ENCODE measurements at regions not wholly inside any gene's neighbourhood (a gene's known extent, or its start where the extent isn't known, plus 50 kb on each side); places are given as distances from the start of the nearest gene placed in this dataset.

DNA sequence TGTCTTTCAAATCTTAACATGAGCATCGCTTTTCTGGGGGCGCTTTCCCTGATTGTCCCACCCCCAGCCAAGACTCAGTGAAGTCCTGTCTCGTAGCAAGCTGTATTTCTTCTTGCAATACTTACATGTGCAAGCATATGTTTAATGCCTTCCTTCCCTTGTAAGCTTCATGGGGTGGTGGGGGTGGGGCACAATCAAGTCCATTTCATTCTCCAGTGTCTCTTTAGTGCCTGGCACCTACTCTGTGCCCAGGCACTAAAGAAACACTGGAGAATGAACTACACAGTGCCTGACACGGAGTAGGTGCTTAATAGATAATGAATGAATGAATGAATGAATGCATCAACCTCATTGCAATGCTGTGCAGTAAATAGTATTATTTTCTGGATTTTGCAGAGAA lies 143.1 kb downstream of the PLPP3 start:
- in situ Hi-C loops (cut with MboI; ENCODE audit: low pct_unique_long_range_greater_than_20kb, low sequenced_read_pairs, unreplicated experiment), result no loop called here
- TF ChIP-seq, protein P1, sequence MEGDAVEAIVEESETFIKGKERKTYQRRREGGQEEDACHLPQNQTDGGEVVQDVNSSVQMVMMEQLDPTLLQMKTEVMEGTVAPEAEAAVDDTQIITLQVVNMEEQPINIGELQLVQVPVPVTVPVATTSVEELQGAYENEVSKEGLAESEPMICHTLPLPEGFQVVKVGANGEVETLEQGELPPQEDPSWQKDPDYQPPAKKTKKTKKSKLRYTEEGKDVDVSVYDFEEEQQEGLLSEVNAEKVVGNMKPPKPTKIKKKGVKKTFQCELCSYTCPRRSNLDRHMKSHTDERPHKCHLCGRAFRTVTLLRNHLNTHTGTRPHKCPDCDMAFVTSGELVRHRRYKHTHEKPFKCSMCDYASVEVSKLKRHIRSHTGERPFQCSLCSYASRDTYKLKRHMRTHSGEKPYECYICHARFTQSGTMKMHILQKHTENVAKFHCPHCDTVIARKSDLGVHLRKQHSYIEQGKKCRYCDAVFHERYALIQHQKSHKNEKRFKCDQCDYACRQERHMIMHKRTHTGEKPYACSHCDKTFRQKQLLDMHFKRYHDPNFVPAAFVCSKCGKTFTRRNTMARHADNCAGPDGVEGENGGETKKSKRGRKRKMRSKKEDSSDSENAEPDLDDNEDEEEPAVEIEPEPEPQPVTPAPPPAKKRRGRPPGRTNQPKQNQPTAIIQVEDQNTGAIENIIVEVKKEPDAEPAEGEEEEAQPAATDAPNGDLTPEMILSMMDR (IDR thresholded peaks at IDR 0.05; ENCODE audit: extremely low read depth, insufficient read depth, missing control alignments), result no peak
- DNase-seq (ENCODE audit: low spot score), result no peak

DNA sequence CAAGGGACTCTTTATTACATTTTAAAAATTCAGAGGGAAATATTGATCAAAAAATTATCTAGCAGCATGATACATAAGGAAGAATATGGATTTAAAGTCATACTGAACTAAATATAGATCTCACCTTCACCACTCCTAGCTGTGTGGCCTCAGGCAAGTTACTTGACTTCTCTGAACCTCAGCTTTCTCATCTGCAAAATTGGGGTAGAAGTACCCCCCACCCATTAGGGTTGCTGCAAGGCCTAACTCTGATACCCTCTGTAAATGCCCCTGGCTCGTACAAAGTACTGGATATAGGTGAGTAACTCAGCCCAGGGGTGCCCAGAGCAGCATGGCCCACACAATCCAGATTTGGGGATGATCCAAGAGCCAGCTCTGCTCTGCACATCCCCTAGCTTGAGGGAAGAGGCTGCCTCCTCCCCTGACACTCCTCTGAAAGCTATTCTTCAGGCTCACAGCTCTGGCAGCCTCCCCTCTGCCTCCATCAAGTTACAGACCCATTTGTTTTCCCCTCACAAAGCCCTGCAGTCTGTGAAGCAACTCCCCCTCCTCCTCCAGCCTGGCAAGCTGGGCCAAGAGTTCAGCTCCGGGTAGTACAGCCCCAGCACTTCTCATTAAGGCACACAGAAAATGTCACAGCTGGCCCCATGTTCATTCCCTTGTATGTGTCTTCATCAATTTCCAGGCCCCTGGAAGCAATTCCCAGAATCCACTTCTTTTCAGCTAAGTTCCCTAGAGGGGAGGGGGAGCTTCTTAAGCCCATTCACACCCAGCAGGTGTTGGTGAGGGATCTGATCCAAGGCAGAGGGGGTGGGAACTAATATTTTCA lies 143.7 kb downstream of the PLPP3 start:
- DNase-seq (ENCODE audit: low spot score), result no peak
- in situ Hi-C loops (cut with MboI; ENCODE audit: low pct_unique_long_range_greater_than_20kb, low sequenced_read_pairs, unreplicated experiment), result no loop called here
- TF ChIP-seq, protein P1 (IDR thresholded peaks at IDR 0.05; ENCODE audit: extremely low read depth, insufficient read depth, missing control alignments), result no peak

DNA sequence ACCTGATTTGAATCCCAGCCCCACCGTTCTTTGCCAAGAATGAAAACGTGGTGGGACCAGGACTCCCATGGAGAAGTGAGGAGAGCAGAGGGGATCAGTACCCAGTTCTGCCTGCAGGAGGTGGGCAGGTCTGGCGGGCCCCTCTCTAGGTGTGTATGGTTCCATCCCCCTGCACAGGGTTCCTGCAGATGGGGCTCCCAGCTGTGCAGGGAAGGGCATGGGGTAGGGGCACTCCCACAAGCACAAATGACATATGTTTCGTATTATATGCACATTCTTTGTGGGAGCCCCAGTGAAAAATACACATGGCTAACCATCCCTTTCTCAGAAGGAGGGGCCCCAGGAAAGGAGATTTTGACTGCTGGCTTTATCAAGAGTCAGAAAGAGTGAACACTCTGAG lies 144.6 kb downstream of the PLPP3 start:
- in situ Hi-C loops (cut with MboI; ENCODE audit: low pct_unique_long_range_greater_than_20kb, low sequenced_read_pairs, unreplicated experiment), result no loop called here
- no peak for DNase-seq (ENCODE audit: low spot score)
- TF ChIP-seq, protein P1 (IDR thresholded peaks at IDR 0.05; ENCODE audit: extremely low read depth, insufficient read depth, missing control alignments), result no peak

- in situ Hi-C loops (cut with MboI; ENCODE audit: low pct_unique_long_range_greater_than_20kb, low sequenced_read_pairs, unreplicated experiment), result no loop called here
- TF ChIP-seq, protein P1 (IDR thresholded peaks at IDR 0.05; ENCODE audit: extremely low read depth, insufficient read depth, missing control alignments), result no peak
These were observed 145.3 kb downstream of the PLPP3 start for GRCh38 chr1:56434025-56434424.

GRCh38 chr1:56433056-56433577 lies 146.2 kb downstream of the PLPP3 start:
- in situ Hi-C loops (cut with MboI; ENCODE audit: low pct_unique_long_range_greater_than_20kb, low sequenced_read_pairs, unreplicated experiment), result no loop called here
- TF ChIP-seq, protein P1 (IDR thresholded peaks at IDR 0.05; ENCODE audit: extremely low read depth, insufficient read depth, missing control alignments), result no peak
- no peak for DNase-seq (ENCODE audit: low spot score)

More at GRCh38 chr1:56434025-56434424, 145.3 kb downstream of the PLPP3 start:
- DNase-seq (ENCODE audit: low spot score), result no peak

DNA sequence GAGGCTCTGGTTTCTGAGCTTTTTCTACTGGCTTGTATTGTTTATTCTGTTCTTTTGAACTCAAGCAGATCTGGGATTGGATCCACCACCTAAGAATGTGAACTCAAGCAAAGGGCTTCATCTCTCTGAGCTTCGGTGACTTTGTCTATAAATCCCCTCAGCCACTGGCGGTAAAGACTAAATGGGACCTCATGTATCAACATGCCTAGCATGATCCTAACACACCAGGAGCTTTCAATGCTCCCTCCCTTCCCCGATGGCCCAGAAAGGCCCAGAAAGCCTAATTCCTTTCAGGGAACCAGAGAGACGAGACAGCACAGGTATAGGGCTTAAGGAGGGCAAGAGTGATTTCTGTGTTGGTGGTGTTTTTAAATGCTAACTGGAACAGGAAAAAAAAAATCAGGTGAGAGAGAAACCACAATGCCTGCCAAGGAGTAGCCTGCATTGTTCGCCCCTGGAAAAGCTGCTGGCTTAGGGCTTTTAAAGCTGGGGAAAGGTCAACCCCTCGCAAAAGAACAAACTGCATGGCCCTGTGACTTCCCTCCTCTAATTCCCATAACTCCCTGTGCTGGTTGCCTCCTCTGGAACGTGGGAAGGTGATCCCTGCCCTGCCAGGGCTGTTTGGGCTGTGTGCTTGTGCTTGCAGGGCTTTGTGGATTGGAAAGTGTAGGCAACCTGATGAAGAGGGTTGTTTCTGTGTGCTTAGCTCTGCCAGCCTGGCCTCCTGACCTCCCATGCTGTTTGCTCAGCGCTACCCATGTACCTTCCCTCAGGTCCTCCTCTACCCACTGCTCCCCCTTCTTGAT lies 147.0 kb downstream of the PLPP3 start:
- no peak for DNase-seq (ENCODE audit: low spot score)
- in situ Hi-C loops (cut with MboI; ENCODE audit: low pct_unique_long_range_greater_than_20kb, low sequenced_read_pairs, unreplicated experiment), result no loop called here
- TF ChIP-seq, protein P1 (IDR thresholded peaks at IDR 0.05; ENCODE audit: extremely low read depth, insufficient read depth, missing control alignments), result no peak
